ENCODE measurements at regions not wholly inside any gene's neighbourhood (a gene's known extent, or its start where the extent isn't known, plus 50 kb on each side); places are given as distances from the start of the nearest gene placed in this dataset.

DNA sequence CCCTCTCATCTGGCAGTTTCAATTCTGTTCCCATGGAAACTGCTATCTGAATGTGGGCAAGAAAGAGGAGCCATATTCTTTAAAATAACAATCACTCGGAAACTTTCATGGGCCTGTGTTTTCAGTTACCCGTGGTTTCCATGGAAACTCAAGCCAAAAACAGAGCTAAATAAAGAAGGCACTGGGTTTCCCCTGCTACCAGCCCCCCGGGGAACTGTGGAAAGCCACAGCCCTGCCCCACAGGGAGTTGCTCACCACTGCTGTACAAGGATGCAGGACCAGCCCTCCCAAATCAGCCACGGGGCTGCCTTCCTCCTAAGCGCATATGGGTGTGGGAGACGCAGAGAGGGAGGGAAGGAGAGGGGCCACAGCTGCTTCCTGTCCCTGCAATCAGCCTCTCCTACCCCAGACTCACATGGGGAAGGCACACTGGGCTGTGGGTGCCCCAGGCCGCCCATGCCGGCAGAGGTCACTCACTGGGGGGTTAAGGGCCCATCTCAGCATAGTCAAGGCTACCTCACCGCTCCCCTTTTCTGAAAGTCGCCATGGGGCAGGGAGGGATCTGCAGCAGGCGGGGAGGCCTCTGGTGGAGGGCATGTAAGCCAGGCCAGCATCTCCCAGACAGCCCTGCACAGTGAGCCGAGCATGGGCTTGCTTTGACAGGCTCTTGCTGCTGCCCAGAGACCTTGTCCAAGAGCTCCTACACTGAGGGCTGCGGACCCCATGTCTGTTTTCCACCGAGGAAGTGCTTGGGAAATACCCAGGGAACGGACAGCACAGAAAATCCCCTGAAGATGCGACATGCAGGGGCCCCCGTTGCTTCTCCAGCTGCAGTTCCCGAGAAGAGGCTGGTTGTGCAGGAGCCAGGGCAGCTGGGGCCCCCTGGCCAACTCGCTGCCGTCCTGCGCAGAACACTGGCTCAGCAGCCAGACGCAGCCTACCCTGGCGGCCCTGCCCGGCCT lies 157.3 kb upstream of the PPP2R2D start:
- in situ Hi-C loops (cut with MboI) = no loop called here
- H4K20me1 ChIP-seq (ENCODE audit: control insufficient read depth, insufficient read depth) = no peaks in the 10 kb centered on the region
- DNase-seq (ENCODE audit: low read depth, low spot score) (peak; percentile 45), ATAC-seq (peak; percentile 85), FAIRE-seq (no peak)
- intact Hi-C loops (cut with micrococcal nuclease; ENCODE audit: unreplicated experiment) = no loop called here
- H3K4me1 ChIP-seq (ENCODE audit: control insufficient read depth, insufficient read depth, low read length) = peaks cover 12% of the 10 kb centered on the region
- no TSS peak for BruUV-seq (replicated peaks)
- ChIA-PET RAD21 (ENCODE audit: unreplicated experiment) (interaction anchor here (0.8 kb wide), 1 partner anchor 10 kb away, joined by 3 read pairs; no protein-coding TSS in a partner anchor), POLR2A (no interaction called here), SMC1A (ENCODE audit: uncharacterized antibody, unreplicated experiment) (interaction anchor here (1.5 to 1.9 kb wide), 2 partner anchors 12 to 42 kb away, joined by 4 to 5 read pairs; no protein-coding TSS in a partner anchor), CTCF (interaction anchor here (0.7 kb wide), 1 partner anchor 22 kb away, joined by 4 read pairs; no protein-coding TSS in a partner anchor)
- H3K27me3 ChIP-seq (replicated peaks in 1 of 2; ENCODE audit: control insufficient read depth in 2 of 2, insufficient read depth in 2 of 2, low read length in 1 of 2) = no peaks in the 10 kb centered on the region
- H3K9me3 ChIP-seq (replicated peaks; ENCODE audit: control insufficient read depth, insufficient read depth, low read length) = no peaks in the 10 kb centered on the region; the same call in 2 of the 3 replicates
- no peak overlapping the region for H3K27ac ChIP-seq (ENCODE audit: control insufficient read depth, insufficient read depth)
- H3K9ac ChIP-seq (ENCODE audit: control insufficient read depth, insufficient read depth, low read length) = no peak overlapping the region
- no peak overlapping the region for H3K4me3 ChIP-seq
- H3K36me3 ChIP-seq (ENCODE audit: control insufficient read depth in 2 of 2, insufficient read depth in 2 of 2, low read length in 1 of 2) = no peaks in the 10 kb centered on the region
- H3K79me2 ChIP-seq (ENCODE audit: control insufficient read depth, insufficient read depth, low read length) = no peaks in the 10 kb centered on the region
- H2AFZ ChIP-seq (ENCODE audit: control insufficient read depth, low read depth, low read length) = peak overlapping the region; percentile 15
- 7% methylated on average over 23 of the region's 24 CpGs for WGBS (ENCODE audit: insufficient coverage, insufficient replicate concordance, low lambda C conversion rate, missing lambda C conversion rate)
- peak overlapping the region; percentile 54 for H3K4me2 ChIP-seq (ENCODE audit: control insufficient read depth, insufficient read depth)
- no peak for TF ChIP-seq YBX1 (IDR thresholded peaks at IDR 0.05)
- peak; percentile 98 for TF ChIP-seq MEF2B (IDR thresholded peaks at IDR 0.05; ENCODE audit: partially characterized antibody, poor library complexity, severe bottlenecking)
- no peak for TF ChIP-seq ZNF384 (IDR thresholded peaks at IDR 0.05; ENCODE audit: borderline replicate concordance, low read depth, low read length)
- TF ChIP-seq EED (IDR thresholded peaks at IDR 0.05; ENCODE audit: low read depth) = peak; percentile 72
- peak; percentile 36; the same call in 1 of the 2 replicates for TF ChIP-seq MTA2 (IDR thresholded peaks at IDR 0.05; ENCODE audit: low read depth)
- no peak for TF ChIP-seq ATF7 (IDR thresholded peaks at IDR 0.05; ENCODE audit: low read depth)
- no peak for TF ChIP-seq NRF1 (conservative IDR thresholded peaks at IDR 0.05; ENCODE audit: low read depth, low read length)
- TF ChIP-seq, protein P1, sequence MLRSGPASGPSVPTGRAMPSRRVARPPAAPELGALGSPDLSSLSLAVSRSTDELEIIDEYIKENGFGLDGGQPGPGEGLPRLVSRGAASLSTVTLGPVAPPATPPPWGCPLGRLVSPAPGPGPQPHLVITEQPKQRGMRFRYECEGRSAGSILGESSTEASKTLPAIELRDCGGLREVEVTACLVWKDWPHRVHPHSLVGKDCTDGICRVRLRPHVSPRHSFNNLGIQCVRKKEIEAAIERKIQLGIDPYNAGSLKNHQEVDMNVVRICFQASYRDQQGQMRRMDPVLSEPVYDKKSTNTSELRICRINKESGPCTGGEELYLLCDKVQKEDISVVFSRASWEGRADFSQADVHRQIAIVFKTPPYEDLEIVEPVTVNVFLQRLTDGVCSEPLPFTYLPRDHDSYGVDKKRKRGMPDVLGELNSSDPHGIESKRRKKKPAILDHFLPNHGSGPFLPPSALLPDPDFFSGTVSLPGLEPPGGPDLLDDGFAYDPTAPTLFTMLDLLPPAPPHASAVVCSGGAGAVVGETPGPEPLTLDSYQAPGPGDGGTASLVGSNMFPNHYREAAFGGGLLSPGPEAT (IDR thresholded peaks at IDR 0.05; ENCODE audit: low read depth) = peak; percentile 74
- 0 out of 2 replicates have a peak, but pooled peaks have one; percentile 36 for TF ChIP-seq HDGF (IDR thresholded peaks at IDR 0.05)
- peak; percentile 86 for TF ChIP-seq RUNX3 (IDR thresholded peaks at IDR 0.05; ENCODE audit: low read length)
- TF ChIP-seq STAT1 (conservative IDR thresholded peaks at IDR 0.05) = no peak
- TF ChIP-seq, protein P2, sequence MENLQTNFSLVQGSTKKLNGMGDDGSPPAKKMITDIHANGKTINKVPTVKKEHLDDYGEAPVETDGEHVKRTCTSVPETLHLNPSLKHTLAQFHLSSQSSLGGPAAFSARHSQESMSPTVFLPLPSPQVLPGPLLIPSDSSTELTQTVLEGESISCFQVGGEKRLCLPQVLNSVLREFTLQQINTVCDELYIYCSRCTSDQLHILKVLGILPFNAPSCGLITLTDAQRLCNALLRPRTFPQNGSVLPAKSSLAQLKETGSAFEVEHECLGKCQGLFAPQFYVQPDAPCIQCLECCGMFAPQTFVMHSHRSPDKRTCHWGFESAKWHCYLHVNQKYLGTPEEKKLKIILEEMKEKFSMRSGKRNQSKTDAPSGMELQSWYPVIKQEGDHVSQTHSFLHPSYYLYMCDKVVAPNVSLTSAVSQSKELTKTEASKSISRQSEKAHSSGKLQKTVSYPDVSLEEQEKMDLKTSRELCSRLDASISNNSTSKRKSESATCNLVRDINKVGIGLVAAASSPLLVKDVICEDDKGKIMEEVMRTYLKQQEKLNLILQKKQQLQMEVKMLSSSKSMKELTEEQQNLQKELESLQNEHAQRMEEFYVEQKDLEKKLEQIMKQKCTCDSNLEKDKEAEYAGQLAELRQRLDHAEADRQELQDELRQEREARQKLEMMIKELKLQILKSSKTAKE (IDR thresholded peaks at IDR 0.05; ENCODE audit: low read depth, poor library complexity, severe bottlenecking) = no peak
- no peak for TF ChIP-seq ZZZ3 (IDR thresholded peaks at IDR 0.05; ENCODE audit: control insufficient read depth, insufficient read length, low read depth)
- 0 out of 2 replicates have a peak, but pooled peaks have one; percentile 29 for TF ChIP-seq NFIC (IDR thresholded peaks at IDR 0.05; ENCODE audit: low read depth, low read length)
- peak; percentile 46; the same call in 1 of the 2 replicates for TF ChIP-seq MYB (IDR thresholded peaks at IDR 0.05; ENCODE audit: borderline replicate concordance, low read depth, low read length)
- TF ChIP-seq, protein P3, sequence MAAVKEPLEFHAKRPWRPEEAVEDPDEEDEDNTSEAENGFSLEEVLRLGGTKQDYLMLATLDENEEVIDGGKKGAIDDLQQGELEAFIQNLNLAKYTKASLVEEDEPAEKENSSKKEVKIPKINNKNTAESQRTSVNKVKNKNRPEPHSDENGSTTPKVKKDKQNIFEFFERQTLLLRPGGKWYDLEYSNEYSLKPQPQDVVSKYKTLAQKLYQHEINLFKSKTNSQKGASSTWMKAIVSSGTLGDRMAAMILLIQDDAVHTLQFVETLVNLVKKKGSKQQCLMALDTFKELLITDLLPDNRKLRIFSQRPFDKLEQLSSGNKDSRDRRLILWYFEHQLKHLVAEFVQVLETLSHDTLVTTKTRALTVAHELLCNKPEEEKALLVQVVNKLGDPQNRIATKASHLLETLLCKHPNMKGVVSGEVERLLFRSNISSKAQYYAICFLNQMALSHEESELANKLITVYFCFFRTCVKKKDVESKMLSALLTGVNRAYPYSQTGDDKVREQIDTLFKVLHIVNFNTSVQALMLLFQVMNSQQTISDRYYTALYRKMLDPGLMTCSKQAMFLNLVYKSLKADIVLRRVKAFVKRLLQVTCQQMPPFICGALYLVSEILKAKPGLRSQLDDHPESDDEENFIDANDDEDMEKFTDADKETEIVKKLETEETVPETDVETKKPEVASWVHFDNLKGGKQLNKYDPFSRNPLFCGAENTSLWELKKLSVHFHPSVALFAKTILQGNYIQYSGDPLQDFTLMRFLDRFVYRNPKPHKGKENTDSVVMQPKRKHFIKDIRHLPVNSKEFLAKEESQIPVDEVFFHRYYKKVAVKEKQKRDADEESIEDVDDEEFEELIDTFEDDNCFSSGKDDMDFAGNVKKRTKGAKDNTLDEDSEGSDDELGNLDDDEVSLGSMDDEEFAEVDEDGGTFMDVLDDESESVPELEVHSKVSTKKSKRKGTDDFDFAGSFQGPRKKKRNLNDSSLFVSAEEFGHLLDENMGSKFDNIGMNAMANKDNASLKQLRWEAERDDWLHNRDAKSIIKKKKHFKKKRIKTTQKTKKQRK (IDR thresholded peaks at IDR 0.05; ENCODE audit: low read depth, low read length) = no peak
- peak; percentile 60 for TF ChIP-seq BCL11A (IDR thresholded peaks at IDR 0.05; ENCODE audit: low read depth, low read length)
